ENCODE measurements at regions not wholly inside any gene's neighbourhood (a gene's known extent, or its start where the extent isn't known, plus 50 kb on each side); places are given as distances from the start of the nearest gene placed in this dataset.
A peak's percentile ranks its signal among the peaks of the same experiment; 100 is the strongest.
"Not testable (repeated sequence)": the region's sequence is repeated elsewhere in the genome, so short reads cannot be mapped to it uniquely, and the experiment has no call there.

DNA sequence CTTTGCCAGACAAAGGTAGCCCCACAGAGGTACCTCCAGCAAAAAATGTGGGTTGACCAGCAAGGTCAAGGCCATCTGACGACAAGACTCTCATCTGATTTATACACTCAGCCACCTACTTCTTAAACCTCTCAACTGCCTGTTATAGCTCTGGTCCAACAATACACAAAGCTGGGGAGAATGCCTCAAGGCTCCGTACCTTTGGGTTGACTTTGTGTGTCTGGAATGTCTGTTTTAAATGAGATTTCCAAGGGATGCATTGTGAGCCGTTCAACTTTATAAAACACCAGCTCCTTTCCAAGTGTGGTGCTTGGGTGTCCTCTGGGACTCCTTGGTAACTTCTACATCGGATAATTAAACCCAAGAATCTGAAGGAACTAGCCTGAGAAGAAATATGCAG, 167.0 kb upstream of the RPL34 start:
- no peak for DNase-seq

GRCh38 chr4:108450236-108450898, 170.0 kb upstream of the RPL34 start:
- no peak for DNase-seq

DNA sequence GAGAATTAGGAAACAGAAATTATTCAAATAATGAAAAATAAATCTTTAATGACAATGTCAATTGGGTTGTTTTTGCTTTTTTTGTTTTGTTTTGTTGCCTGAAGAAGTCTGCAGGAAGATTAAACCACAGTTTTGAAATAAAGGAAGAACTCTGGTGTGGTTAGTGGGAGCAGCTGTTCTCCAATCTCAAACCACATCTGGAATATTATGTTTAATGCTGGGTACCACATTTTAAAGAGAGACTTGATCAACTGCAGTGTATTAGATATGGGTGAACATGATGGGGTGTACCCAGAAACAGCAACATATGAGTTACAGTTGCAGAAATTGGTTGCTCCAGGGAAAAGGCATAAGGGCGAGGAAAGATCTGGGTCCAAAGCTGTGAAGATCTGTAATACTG, 171.2 kb upstream of the RPL34 start:
- no peak for DNase-seq

DNA sequence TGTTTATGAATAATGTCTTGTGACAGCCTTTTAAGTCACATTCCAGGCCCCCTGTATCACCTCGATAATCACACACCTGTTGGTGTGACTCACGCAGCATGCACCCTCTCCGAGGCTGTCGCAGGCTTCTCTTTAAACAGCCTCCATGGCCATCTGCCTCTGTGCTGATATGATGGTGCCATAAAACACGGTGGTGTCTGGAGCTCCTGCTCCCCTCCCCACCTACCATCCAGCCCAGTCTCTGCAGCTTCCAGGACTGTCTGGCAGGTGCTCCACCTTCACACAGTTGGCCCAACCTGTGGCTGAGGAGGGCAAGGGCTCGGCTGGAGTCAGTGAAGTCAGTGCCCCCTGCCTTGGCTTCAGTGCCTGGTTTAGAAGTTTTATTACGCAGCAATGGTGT, 173.8 kb upstream of the RPL34 start:
- DNase-seq = no peak

GRCh38 chr4:108445716-108446115, 174.7 kb upstream of the RPL34 start:
- DNase-seq = no peak

DNA sequence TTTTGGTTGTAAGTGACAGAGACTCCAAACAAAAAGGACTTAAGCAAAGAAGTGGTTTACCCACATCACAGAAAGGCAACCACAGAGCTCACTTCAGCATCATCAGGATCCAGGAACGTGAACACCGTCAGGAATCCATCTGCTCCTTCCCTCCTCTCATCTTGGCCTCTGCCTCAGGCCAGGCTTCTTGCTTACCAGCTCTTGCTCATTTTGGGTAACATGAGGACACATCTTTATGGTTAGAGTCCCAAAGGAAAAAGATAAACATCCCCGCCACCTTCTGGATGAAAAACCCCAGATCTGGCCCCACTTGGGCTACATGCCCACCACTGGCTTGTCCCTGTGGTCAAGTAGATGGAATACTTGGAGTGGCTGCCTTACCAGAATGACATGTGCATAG, 176.8 kb upstream of the RPL34 start:
- no peak for DNase-seq

DNA sequence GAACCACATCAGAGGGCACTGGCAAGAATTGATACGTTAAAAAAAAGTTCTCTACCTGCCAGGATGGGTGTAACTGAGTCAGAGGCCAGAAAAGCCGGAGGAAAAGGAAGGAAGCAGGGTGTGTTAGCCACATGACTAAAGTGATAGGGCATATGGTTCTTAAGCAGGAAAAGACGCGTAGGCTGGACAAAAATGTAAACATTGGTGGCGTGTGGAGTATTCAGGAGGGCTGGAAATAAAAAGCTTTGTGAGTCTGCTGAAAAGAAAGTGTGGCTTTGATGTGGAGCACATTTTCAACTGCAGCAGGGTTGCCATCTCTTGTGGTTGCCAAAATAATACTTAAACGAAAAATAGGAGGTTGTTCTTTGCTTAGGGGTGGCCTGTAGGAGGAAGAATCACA, 186.5 kb upstream of the RPL34 start:
- no peak for DNase-seq

- not testable (repeated sequence) for DNase-seq
These were observed 187.0 kb upstream of the RPL34 start for GRCh38 chr4:108433394-108433793.

GRCh38 chr4:108432418-108432817, 188.0 kb upstream of the RPL34 start:
- peak in 1 of 4 experiments; percentile 2 for DNase-seq

- DNase-seq = no peak
These were observed 188.4 kb upstream of the RPL34 start for GRCh38 chr4:108431986-108432385.

GRCh38 chr4:108430921-108431320, 189.5 kb upstream of the RPL34 start:
- no peak for DNase-seq

GRCh38 chr4:108429662-108430061, 190.7 kb upstream of the RPL34 start:
- DNase-seq = no peak

DNA sequence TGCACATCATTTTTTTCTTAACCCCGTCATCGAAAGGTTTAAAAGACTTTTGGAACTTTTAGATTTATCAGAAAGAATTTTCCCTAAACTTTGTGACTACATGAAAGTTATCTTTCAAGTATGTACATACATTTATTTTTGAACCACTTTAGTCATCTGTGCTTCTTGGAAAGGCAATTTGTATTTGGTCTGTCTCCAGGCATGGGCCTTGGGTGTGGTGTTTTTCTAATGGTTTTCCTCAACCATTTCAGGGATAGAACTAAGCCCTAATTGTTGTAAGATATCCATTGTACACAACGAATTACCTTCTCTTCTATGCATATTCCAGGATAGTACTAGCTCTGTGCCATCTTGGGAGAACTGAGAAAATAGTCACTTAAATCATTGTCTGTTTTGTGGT, 191.5 kb upstream of the RPL34 start:
- no peak for DNase-seq

GRCh38 chr4:108427946-108428485, 192.4 kb upstream of the RPL34 start:
- no peak for DNase-seq

GRCh38 chr4:108426493-108426892, 193.9 kb upstream of the RPL34 start:
- no peak for DNase-seq

DNA sequence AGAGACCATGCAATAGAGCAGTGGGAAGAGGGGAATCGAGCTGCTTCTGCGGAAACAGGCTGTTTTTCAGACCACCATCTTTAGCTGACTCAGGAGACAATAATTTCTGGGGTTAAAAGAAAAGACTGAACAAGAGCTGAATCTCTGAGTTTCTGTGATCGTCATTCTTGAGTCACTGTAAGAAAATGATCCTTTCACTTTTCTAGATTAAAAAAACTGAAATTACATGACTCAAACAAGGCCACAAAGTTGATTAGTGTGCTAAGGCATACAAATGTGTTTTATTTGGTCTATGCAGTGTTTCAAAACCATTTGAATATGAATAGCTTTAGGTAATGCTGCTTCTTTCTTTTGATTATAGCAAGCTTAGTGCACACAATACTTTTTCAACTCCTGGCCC, 194.4 kb upstream of the RPL34 start:
- DNase-seq = no peak

DNA sequence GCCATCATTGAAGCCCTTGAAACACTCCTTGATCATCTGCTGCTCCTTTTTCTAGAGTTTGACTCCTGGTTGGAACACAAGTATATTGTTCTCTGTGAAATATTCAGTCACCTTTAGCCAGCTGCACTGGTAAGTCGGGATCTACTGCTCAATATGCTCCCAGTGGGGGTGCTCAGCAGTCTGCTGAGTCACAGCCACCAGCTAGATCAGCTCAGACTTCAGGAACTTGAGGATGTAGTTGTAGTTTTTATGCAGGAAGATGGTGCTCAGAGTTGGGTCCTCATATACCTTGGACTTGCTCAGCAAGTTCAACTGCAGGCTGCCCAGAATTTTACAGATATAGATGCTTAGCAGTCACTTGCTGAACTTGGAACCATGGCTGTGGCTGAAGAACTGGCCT, 202.5 kb upstream of the RPL34 start:
- DNase-seq = no peak

- no peak for DNase-seq
These were observed 203.5 kb upstream of the RPL34 start for GRCh38 chr4:108416831-108417230.

GRCh38 chr4:108415389-108415788, 205.0 kb upstream of the RPL34 start:
- DNase-seq = no peak

- DNase-seq = no peak
These were observed 208.5 kb upstream of the RPL34 start for GRCh38 chr4:108411836-108412235.

GRCh38 chr4:108409691-108410090, 210.7 kb upstream of the RPL34 start:
- not testable (repeated sequence) for DNase-seq

GRCh38 chr4:108405586-108405985, 214.8 kb upstream of the RPL34 start:
- no peak for DNase-seq

DNA sequence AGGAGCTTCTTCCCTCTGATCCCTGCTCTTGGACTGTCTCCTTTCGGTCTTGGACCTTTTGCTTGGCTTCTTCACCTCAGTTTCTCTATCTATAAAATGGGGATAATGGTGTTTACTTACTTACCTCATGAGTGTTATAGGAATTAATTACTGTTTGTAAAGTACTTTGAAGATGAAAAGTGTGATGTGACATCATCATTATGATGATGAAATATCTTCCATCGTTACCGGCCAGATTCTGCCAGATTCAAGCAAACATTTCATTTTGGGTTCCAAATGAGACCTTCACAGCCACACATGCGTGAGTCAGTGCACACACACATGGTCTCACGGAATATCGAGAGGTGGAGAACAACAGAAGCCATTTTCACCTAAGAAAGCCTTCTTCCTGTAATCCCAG, 220.1 kb upstream of the RPL34 start:
- DNase-seq = no peak

DNA sequence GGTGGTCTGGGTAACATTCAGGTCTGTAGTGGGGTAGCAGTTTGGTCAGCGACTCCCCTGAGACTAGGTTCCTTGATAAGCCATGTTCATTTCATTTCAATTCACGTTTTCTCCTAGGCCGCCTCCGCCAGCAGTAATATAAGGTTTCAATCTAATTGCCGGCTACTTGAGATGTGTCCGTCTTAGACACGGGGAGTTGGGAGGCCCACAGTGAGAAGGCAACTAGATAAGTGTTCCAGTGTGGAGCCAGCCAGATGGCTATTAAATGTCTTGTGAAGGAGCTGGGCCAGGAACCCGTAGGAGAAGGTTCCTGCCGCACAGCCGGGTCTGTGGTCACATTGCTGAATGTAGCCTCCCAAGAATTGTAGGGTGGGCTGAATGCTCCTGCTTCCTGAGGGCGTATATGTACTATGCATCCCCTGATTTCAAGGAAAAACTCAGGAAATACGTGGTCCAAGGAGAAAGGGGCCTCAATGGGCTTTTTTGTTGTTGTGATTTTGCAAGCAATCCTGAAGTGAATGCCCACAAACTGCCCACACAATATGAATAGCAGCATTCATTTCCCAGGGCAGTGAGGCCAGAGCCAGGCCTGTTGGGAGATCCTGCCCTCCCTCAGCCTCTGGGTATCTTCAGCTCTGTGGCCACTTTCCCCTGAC, 220.6 kb upstream of the RPL34 start:
- DNase-seq = no peak

DNA sequence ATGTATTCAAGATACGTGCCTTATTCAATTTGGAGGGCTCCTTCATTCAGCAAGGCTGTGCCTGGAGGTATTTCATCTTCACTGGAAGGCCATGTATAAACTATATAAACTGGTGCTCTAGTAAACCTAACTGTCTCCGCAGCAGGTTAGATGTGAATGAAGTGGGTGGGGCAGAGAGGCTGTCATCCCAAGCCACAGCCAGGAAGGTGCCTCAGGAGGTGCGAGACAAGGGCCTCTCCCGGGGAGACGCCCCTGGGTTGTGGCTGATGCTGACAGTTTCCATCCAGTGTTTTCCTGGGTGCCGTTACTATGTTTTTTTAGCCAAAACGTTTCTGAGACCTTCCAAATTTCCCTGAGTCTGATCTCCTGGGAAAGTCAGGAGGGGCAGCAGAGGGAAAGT, 221.5 kb upstream of the RPL34 start:
- no peak for DNase-seq

All from activated naive CD4-positive, alpha-beta T cell (primary cell).